ENCODE measurements at regions not wholly inside any gene's neighbourhood (a gene's known extent, or its start where the extent isn't known, plus 50 kb on each side); places are given as distances from the start of the nearest gene placed in this dataset.

- TF ChIP-seq, protein P1, sequence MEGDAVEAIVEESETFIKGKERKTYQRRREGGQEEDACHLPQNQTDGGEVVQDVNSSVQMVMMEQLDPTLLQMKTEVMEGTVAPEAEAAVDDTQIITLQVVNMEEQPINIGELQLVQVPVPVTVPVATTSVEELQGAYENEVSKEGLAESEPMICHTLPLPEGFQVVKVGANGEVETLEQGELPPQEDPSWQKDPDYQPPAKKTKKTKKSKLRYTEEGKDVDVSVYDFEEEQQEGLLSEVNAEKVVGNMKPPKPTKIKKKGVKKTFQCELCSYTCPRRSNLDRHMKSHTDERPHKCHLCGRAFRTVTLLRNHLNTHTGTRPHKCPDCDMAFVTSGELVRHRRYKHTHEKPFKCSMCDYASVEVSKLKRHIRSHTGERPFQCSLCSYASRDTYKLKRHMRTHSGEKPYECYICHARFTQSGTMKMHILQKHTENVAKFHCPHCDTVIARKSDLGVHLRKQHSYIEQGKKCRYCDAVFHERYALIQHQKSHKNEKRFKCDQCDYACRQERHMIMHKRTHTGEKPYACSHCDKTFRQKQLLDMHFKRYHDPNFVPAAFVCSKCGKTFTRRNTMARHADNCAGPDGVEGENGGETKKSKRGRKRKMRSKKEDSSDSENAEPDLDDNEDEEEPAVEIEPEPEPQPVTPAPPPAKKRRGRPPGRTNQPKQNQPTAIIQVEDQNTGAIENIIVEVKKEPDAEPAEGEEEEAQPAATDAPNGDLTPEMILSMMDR (IDR thresholded peaks at IDR 0.05), result no peak
- TF ChIP-seq POLR2A (IDR thresholded peaks at IDR 0.05), result no peak
- TF ChIP-seq POLR2AphosphoS5 (IDR thresholded peaks at IDR 0.05), result no peak
These were observed 1365.8 kb upstream of the DIAPH2 start for GRCh38 chrX:95318882-95319281.

Data from breast epithelium (tissue), 3 donors.